ENCODE measurements at regions not wholly inside any gene's neighbourhood (a gene's known extent, or its start where the extent isn't known, plus 50 kb on each side); places are given as distances from the start of the nearest gene placed in this dataset.

GRCh38 chr6:155604991-155605390 is 149.4 kb upstream of the NOX3 start:
- Histone ChIP-seq H3K4me3 (no peak overlapping the region), H3K27me3 (replicated peaks; ENCODE audit: insufficient read depth) (no peaks in the 10 kb centered on the region), H3K4me1 (ENCODE audit: control insufficient read depth in 1 of 2, low read depth in 2 of 2) (no peaks in the 10 kb centered on the region), H3K9me3 (no peaks in the 10 kb centered on the region), H3K27ac (no peak overlapping the region), H3K36me3 (no peaks in the 10 kb centered on the region)
- TF ChIP-seq, protein P1, sequence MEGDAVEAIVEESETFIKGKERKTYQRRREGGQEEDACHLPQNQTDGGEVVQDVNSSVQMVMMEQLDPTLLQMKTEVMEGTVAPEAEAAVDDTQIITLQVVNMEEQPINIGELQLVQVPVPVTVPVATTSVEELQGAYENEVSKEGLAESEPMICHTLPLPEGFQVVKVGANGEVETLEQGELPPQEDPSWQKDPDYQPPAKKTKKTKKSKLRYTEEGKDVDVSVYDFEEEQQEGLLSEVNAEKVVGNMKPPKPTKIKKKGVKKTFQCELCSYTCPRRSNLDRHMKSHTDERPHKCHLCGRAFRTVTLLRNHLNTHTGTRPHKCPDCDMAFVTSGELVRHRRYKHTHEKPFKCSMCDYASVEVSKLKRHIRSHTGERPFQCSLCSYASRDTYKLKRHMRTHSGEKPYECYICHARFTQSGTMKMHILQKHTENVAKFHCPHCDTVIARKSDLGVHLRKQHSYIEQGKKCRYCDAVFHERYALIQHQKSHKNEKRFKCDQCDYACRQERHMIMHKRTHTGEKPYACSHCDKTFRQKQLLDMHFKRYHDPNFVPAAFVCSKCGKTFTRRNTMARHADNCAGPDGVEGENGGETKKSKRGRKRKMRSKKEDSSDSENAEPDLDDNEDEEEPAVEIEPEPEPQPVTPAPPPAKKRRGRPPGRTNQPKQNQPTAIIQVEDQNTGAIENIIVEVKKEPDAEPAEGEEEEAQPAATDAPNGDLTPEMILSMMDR (IDR thresholded peaks at IDR 0.05): no peak
- ATAC-seq (ENCODE audit: insufficient number of reproducible peaks, low FRiP score, low read depth): no peak
- no peak for DNase-seq (ENCODE audit: low spot score)

DNA sequence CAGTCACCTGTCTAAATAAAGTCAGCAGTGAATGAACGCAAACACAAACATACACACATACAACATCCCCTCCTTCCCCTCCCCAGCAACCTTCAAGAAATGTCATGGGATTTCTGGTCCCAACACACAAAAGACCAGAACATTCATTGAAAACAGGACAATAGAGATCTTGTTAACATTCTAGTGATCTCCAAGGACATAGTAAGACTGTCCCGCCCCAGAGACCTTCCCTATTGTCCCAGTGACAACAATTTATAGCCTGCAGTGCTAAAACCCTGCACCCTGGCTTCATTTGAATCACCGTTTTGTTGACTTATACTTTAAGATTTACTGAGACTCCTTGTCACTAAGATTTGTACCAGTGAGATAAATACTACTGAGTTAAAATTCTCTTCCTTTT is 143.9 kb upstream of the NOX3 start:
- TF ChIP-seq, protein P1 (IDR thresholded peaks at IDR 0.05): no peak
- Histone ChIP-seq H3K36me3 (no peaks in the 10 kb centered on the region), H3K4me3 (no peak overlapping the region), H3K27me3 (replicated peaks; ENCODE audit: insufficient read depth) (no peaks in the 10 kb centered on the region), H3K4me1 (ENCODE audit: control insufficient read depth in 1 of 2, low read depth in 2 of 2) (no peaks in the 10 kb centered on the region), H3K27ac (no peak overlapping the region), H3K9me3 (no peaks in the 10 kb centered on the region)
- DNase-seq (ENCODE audit: low spot score) (no peak), ATAC-seq (ENCODE audit: insufficient number of reproducible peaks, low FRiP score, low read depth) (no peak)

DNA sequence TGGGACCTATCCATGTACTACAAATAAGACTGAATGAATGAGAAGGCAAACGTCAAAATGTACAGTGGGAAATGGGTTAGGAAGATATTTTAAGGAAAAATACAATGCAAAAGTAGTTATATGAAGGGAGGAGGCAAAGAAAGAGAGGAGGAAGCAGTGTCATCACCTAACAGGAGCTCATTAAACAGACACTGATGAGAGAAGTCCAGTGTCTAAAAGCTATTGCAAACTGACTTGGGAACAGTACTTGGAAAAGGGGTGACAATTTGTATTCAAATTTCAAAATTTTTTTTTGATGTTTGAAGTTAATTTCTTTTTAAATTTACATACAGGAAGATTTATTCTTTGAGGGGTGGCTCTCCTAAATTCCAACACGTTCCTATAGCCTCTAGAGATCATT is 143.5 kb upstream of the NOX3 start:
- Histone ChIP-seq H3K27ac (no peak overlapping the region), H3K27me3 (replicated peaks; ENCODE audit: insufficient read depth) (no peaks in the 10 kb centered on the region), H3K36me3 (no peaks in the 10 kb centered on the region), H3K4me1 (ENCODE audit: control insufficient read depth in 1 of 2, low read depth in 2 of 2) (no peaks in the 10 kb centered on the region), H3K9me3 (no peaks in the 10 kb centered on the region), H3K4me3 (no peak overlapping the region)
- ATAC-seq (ENCODE audit: insufficient number of reproducible peaks, low FRiP score, low read depth) (no peak), DNase-seq (ENCODE audit: low spot score) (no peak)
- TF ChIP-seq, protein P1 (IDR thresholded peaks at IDR 0.05): no peak

DNA sequence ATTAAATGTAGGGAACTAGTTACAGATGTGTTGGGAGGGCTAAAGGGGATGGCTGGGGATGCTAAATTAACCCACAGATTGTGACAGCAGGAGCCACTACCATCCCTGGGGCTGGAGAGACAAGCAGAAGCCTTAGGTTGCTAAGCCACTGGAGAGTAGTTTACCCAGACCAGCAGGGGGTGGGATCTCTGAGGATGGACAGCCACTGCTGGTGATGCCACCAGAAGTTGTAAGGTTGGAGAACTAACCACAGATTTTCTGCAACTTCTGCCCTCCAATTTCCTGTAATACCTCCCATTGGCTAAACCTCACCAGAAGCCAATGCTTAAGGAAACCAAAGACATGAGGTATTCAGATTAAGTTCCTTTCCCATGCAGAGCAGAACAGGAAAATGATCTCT is 139.6 kb upstream of the NOX3 start:
- no peaks in the 10 kb centered on the region for H3K27me3 ChIP-seq (replicated peaks; ENCODE audit: insufficient read depth)
- H3K36me3 ChIP-seq: no peaks in the 10 kb centered on the region
- H3K4me3 ChIP-seq: no peak overlapping the region
- H3K4me1 ChIP-seq (ENCODE audit: control insufficient read depth in 1 of 2, low read depth in 2 of 2): no peaks in the 10 kb centered on the region
- no peak for ATAC-seq (ENCODE audit: insufficient number of reproducible peaks, low FRiP score, low read depth)
- no peaks in the 10 kb centered on the region for H3K9me3 ChIP-seq
- H3K27ac ChIP-seq: no peak overlapping the region
- TF ChIP-seq, protein P1 (IDR thresholded peaks at IDR 0.05): no peak
- DNase-seq (ENCODE audit: low spot score): no peak

GRCh38 chr6:155591741-155592140 is 136.1 kb upstream of the NOX3 start:
- Histone ChIP-seq H3K4me1 (ENCODE audit: control insufficient read depth in 1 of 2, low read depth in 2 of 2) (no peaks in the 10 kb centered on the region), H3K36me3 (no peaks in the 10 kb centered on the region), H3K27ac (no peak overlapping the region), H3K27me3 (replicated peaks; ENCODE audit: insufficient read depth) (no peaks in the 10 kb centered on the region), H3K9me3 (no peaks in the 10 kb centered on the region), H3K4me3 (no peak overlapping the region)
- TF ChIP-seq, protein P1 (IDR thresholded peaks at IDR 0.05): no peak
- no peak for DNase-seq (ENCODE audit: low spot score)
- no peak for ATAC-seq (ENCODE audit: insufficient number of reproducible peaks, low FRiP score, low read depth)

All from thoracic aorta (tissue), 2 donors.